K562 (cell line): ENCODE measurements at regions not wholly inside any gene's neighbourhood (a gene's known extent, or its start where the extent isn't known, plus 50 kb on each side); places are given as distances from the start of the nearest gene placed in this dataset.

Experiments
- JUN ChIP-seq, 2 experiments: sonication (generic) in 1 of 2; formaldehyde crosslinking in 1 of 2; IDR thresholded peaks; 2 replicates each; pipeline versions ENCODE4 v1.6.1 to v1.8.0; 2012 to 2022; ENCODE audit warnings: borderline replicate concordance in 2 of 2, mild to moderate bottlenecking in 2 of 2, improper control_type of control experiment in 1 of 2, low read depth in 1 of 2, low read length in 1 of 2, missing genetic modification reagents in 1 of 2
- TF ChIP-seq, protein P1 (sequence below): conservative IDR thresholded peaks from 2 replicates; pipeline ENCODE4 v1.6.1; 2011; ENCODE audit warnings: low read depth, mild to moderate bottlenecking, low read length; ENCODE audit not compliant: control insufficient read depth

DNA sequence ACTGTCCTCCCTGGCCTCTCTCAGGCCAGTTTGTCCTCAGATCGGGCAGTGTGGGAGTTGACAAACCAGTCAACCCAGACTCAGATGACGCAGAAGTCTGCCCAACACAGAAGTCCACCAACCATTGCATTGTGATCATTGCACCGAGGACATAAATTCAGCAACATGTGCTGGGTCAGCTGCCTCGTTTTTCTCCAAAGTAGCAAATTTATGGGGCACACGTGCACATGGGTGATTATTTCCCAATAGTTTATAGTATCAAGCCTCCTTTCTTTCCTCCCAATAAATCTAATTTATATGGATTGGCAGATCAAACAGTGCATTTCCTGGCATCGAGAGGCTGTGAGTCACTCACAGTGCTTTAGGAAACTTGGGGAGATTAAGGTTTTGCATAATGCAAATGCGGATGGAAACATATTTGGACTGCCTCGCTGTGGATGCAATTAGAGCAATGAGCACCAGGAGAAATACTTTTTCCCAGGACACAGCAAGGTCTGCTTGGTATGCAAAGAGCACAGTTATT lies 413.7 kb upstream of the SULF2 start:
- TF ChIP-seq JUN (IDR thresholded peaks at IDR 0.05; ENCODE audit: borderline replicate concordance, low read depth, low read length), result no peak
- no peak for TF ChIP-seq JUN (CRISPR knock-in tag; IDR thresholded peaks at IDR 0.05; ENCODE audit: borderline replicate concordance)
- TF ChIP-seq, protein P1, sequence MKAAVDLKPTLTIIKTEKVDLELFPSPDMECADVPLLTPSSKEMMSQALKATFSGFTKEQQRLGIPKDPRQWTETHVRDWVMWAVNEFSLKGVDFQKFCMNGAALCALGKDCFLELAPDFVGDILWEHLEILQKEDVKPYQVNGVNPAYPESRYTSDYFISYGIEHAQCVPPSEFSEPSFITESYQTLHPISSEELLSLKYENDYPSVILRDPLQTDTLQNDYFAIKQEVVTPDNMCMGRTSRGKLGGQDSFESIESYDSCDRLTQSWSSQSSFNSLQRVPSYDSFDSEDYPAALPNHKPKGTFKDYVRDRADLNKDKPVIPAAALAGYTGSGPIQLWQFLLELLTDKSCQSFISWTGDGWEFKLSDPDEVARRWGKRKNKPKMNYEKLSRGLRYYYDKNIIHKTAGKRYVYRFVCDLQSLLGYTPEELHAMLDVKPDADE, result no peak
